IPS-NIHi11 (cell line): ENCODE measurements at regions not wholly inside any gene's neighbourhood (a gene's known extent, or its start where the extent isn't known, plus 50 kb on each side); places are given as distances from the start of the nearest gene placed in this dataset.
"Not testable (repeated sequence)": the region's sequence is repeated elsewhere in the genome, so short reads cannot be mapped to it uniquely, and the experiment has no call there.

Experiments used
- DNase-seq: peaks from one replicate; pipeline ENCODE4 v3.0.0; 2012; ENCODE audit warnings: mixed read lengths, low spot score

- DNase-seq: no peak
Observed at GRCh38 chr2:128660836-128661235, 342.2 kb upstream of the HS6ST1 start.

GRCh38 chr2:128661311-128661710 lies 342.6 kb upstream of the HS6ST1 start:
- no peak for DNase-seq

DNA sequence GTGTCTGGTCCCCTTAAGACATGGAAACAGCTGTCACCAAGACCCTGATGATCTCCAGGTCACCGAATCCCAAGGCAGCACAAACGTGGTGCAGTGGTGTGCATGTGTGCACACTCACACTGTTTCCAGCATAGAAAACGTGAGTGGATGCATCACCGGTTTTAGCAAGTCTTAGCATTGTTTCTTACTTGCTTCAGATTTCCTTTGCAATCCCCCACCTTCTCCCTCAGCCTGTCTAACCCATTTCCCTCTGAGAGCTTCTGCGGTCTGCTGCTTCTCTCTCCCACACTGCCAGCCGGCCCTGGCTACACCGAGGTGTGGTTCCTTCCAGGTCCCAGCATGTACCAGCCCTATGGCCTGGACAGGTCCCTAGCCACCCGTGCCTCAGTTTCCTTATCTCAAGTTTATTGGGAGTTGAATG lies 343.4 kb upstream of the HS6ST1 start:
- no peak for DNase-seq

- no peak for DNase-seq
Observed at GRCh38 chr2:128663371-128664050, 344.8 kb upstream of the HS6ST1 start.

- peak; percentile 71 for DNase-seq
Observed at GRCh38 chr2:128664499-128664971, 345.9 kb upstream of the HS6ST1 start.

DNA sequence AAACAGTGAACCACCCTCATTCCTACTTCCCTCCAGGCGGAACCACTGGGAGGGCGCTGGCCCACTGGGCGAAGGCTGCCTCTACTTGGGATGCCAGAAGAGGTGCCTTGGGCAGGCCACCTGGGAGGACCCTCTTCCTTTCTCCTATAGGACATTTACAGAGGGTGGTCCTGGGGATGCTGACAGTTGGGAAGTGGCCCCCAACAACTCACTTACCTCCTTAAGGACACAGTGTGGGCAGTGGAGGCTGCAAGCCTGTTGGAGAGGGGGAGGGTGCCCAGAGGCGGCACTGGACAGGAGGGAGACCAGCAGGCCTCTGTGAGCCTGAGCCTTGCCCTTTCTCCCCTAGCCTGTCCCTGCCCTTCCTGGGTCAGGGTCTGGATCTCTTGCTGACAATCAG lies 346.4 kb upstream of the HS6ST1 start:
- no peak for DNase-seq

DNA sequence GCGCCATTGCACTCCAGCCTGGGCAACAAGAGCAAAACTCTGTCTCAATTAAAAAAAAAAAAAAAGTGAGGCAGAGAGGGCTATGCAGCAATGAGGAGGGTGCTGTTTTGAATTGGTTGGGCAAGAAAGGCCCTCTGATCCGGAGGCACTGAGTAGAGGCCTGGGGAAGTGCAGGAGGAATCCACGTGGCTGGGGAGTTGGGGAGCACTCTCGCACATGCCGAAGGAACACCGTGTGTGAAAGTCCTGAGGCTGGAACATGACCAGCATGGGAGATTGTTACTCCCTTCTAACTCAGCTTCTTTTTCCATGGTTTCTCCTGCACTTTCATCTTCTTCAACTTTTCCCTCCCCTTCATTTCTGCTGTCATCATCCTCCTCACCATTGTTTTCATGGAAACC lies 347.9 kb upstream of the HS6ST1 start:
- DNase-seq: no peak

GRCh38 chr2:128667391-128667790 lies 348.7 kb upstream of the HS6ST1 start:
- no peak for DNase-seq

- DNase-seq: no peak
Observed at GRCh38 chr2:128668946-128669345, 350.3 kb upstream of the HS6ST1 start.

DNA sequence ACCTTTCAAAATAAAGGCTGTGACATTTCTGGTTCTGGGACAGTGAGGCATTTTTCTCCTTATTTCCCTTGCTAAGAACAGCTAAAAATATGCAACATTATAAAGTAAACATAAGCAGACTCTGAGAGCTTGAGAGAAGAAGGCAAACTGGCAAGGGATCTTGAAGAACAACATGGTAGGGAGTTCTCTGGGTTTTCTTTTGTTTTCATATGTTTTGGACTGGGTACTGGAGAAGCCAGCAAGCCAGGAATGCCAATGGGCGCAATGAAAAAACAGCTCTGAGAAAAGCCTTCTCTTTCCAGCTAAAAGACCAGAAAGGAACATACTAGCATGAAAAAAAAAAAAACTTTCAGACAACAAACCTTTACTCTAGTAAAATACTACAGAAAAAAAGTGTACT lies 351.4 kb upstream of the HS6ST1 start:
- DNase-seq: no peak

GRCh38 chr2:128671981-128672757 lies 353.5 kb upstream of the HS6ST1 start:
- not testable (repeated sequence) for DNase-seq

DNA sequence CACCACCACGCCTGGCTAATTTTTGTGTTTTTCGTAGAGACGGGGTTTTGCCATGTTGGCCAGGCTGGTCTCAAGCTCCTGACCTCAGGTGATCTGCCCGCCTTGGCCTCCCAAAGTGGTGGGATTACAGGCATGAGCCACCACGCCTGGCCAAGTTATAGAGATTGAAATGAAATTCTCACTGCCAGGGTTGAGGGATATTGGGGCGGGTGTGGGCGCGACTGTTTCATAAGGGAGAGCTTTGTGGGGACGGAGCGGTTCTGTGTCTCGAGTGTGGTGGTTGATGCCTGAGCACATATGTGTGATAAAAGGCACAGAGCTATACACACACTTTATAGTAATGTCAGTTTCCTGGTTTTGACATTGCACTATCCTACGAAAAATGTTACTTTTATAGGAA lies 361.0 kb upstream of the HS6ST1 start:
- not testable (repeated sequence) for DNase-seq

GRCh38 chr2:128681507-128681906 lies 362.8 kb upstream of the HS6ST1 start:
- DNase-seq: peak; percentile 67

DNA sequence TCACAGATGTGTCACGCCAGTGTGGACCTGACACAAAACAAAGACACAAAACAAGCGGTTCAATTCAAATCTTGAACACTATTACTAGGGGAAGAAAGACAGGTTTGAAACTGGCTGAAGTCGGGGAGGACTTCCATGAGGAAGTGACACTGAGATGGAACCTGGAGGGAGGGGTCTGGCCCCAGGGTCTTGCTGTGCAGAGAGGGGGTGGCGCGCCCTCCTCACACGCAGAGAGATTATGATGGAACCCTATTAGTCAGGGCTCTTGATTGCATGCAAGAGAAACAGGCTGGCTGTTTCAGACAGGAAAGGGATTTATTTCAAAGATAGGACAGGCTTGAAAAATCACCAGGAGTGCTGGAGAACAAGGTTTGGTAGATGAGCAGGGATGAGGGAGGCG lies 363.6 kb upstream of the HS6ST1 start:
- DNase-seq: no peak

- no peak for DNase-seq
Observed at GRCh38 chr2:128682729-128683284, 364.1 kb upstream of the HS6ST1 start.

- no peak for DNase-seq
Observed at GRCh38 chr2:128684523-128684922, 365.9 kb upstream of the HS6ST1 start.

GRCh38 chr2:128685841-128686496 lies 367.3 kb upstream of the HS6ST1 start:
- DNase-seq: no peak

DNA sequence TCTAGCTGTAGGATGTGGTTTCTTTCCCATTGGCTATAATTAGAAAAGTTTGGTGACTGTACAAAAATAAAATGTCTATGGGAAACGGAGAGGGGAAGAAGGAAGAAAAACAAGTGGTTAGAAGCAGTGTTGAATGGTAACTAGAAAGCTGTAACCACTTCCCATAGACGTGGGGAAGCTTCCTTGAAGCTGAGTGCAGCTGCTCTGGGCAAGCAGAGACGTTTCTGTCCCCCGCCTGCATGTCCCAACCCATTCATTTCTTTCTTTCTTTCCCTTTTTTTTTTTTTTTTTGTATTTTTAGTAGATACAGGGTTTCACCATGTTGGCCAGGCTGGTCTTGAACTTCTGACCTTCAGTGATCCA lies 367.8 kb upstream of the HS6ST1 start:
- DNase-seq: no peak

GRCh38 chr2:128686881-128687555 lies 368.4 kb upstream of the HS6ST1 start:
- DNase-seq: no peak

DNA sequence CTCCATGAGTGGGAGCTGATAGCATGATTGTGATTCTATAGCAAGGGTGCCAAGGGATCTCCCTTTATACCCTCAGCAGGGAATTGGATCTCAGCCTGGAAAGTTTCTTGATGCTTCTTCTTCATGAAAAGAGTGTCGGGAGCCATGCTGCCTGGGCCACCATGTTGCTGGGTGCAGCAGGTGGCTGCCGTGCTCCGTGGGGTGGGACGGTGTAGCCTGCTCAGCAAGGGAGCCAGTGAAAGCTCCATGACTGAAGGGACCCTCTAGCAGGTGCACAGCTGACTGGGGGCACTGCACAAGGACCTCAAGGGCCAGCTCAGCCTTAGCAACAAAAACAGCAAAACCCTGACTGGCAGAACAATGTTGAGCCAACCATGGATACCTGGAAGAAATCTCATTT lies 368.9 kb upstream of the HS6ST1 start:
- DNase-seq: no peak

- DNase-seq: no peak
Observed at GRCh38 chr2:128689971-128690370, 371.3 kb upstream of the HS6ST1 start.

- DNase-seq: no peak
Observed at GRCh38 chr2:128690431-128690830, 371.8 kb upstream of the HS6ST1 start.
